ENCODE measurements at regions not wholly inside any gene's neighbourhood (a gene's known extent, or its start where the extent isn't known, plus 50 kb on each side); places are given as distances from the start of the nearest gene placed in this dataset.
"Not testable (repeated sequence)": the region's sequence is repeated elsewhere in the genome, so short reads cannot be mapped to it uniquely, and the experiment has no call there.

GRCh38 chr22:22946131-22946530, 58.5 kb downstream of the IGLL5 start:
- no peak for DNase-seq
- in situ Hi-C loops (cut with MboI; ENCODE audit: low pct_unique_long_range_greater_than_20kb, low sequenced_read_pairs), result no loop called here

GRCh38 chr22:22948651-22949571, 61.3 kb downstream of the IGLL5 start:
- DNase-seq, result no peak
- in situ Hi-C loops (cut with MboI; ENCODE audit: low pct_unique_long_range_greater_than_20kb, low sequenced_read_pairs), result no loop called here

- in situ Hi-C loops (cut with MboI; ENCODE audit: low pct_unique_long_range_greater_than_20kb, low sequenced_read_pairs), result loop anchor here (10.0 to 25.0 kb wide), 2 partner anchors 95 to 312 kb away; no protein-coding TSS in a partner anchor
- DNase-seq, result no peak
Measured at GRCh38 chr22:22949953-22950352, 62.3 kb downstream of the IGLL5 start.

GRCh38 chr22:22951035-22951434, 63.4 kb downstream of the IGLL5 start:
- DNase-seq, result no peak
- in situ Hi-C loops (cut with MboI; ENCODE audit: low pct_unique_long_range_greater_than_20kb, low sequenced_read_pairs), result loop anchor here (10.0 to 25.0 kb wide), 2 partner anchors 96 to 311 kb away; no protein-coding TSS in a partner anchor

GRCh38 chr22:22952531-22953280, 65.1 kb downstream of the IGLL5 start:
- in situ Hi-C loops (cut with MboI; ENCODE audit: low pct_unique_long_range_greater_than_20kb, low sequenced_read_pairs), result loop anchor here (10.0 to 25.0 kb wide), 2 partner anchors 98 to 310 kb away; no protein-coding TSS in a partner anchor
- DNase-seq, result no peak

- in situ Hi-C loops (cut with MboI; ENCODE audit: low pct_unique_long_range_greater_than_20kb, low sequenced_read_pairs), result loop anchor here (10.0 to 25.0 kb wide), 2 partner anchors 99 to 309 kb away; no protein-coding TSS in a partner anchor
- no peak for DNase-seq
Measured at GRCh38 chr22:22953791-22954190, 66.2 kb downstream of the IGLL5 start.

GRCh38 chr22:22954656-22955055, 67.0 kb downstream of the IGLL5 start:
- DNase-seq, result peak; percentile 33
- in situ Hi-C loops (cut with MboI; ENCODE audit: low pct_unique_long_range_greater_than_20kb, low sequenced_read_pairs), result loop anchor here (10.0 to 25.0 kb wide), 2 partner anchors 100 to 308 kb away; no protein-coding TSS in a partner anchor

GRCh38 chr22:22955276-22955798, 67.7 kb downstream of the IGLL5 start:
- in situ Hi-C loops (cut with MboI; ENCODE audit: low pct_unique_long_range_greater_than_20kb, low sequenced_read_pairs), result loop anchor here (10.0 to 25.0 kb wide), 2 partner anchors 101 to 307 kb away; no protein-coding TSS in a partner anchor
- no peak for DNase-seq

- DNase-seq, result peak; percentile 71
- in situ Hi-C loops (cut with MboI; ENCODE audit: low pct_unique_long_range_greater_than_20kb, low sequenced_read_pairs), result loop anchor here (10.0 to 25.0 kb wide), 2 partner anchors 101 to 306 kb away; no protein-coding TSS in a partner anchor
Measured at GRCh38 chr22:22955866-22956535, 68.4 kb downstream of the IGLL5 start.

- DNase-seq, result no peak
- in situ Hi-C loops (cut with MboI; ENCODE audit: low pct_unique_long_range_greater_than_20kb, low sequenced_read_pairs), result loop anchor here (10.0 to 25.0 kb wide), 2 partner anchors 102 to 305 kb away; no protein-coding TSS in a partner anchor
Measured at GRCh38 chr22:22957090-22957489, 69.5 kb downstream of the IGLL5 start.

- in situ Hi-C loops (cut with MboI; ENCODE audit: low pct_unique_long_range_greater_than_20kb, low sequenced_read_pairs), result loop anchor here (10.0 to 25.0 kb wide), 2 partner anchors 104 to 304 kb away; no protein-coding TSS in a partner anchor
- DNase-seq, result no peak
Measured at GRCh38 chr22:22958621-22959020, 71.0 kb downstream of the IGLL5 start.

GRCh38 chr22:22959147-22959827, 71.7 kb downstream of the IGLL5 start:
- in situ Hi-C loops (cut with MboI; ENCODE audit: low pct_unique_long_range_greater_than_20kb, low sequenced_read_pairs), result loop anchor here (10.0 to 25.0 kb wide), 2 partner anchors 104 to 303 kb away; no protein-coding TSS in a partner anchor
- peak; percentile 84 for DNase-seq

GRCh38 chr22:22960307-22960706, 72.7 kb downstream of the IGLL5 start:
- DNase-seq, result no peak
- in situ Hi-C loops (cut with MboI; ENCODE audit: low pct_unique_long_range_greater_than_20kb, low sequenced_read_pairs), result loop anchor here (10.0 to 25.0 kb wide), 2 partner anchors 164 to 302 kb away; no protein-coding TSS in a partner anchor

- DNase-seq, result no peak
- in situ Hi-C loops (cut with MboI; ENCODE audit: low pct_unique_long_range_greater_than_20kb, low sequenced_read_pairs), result loop anchor here (10.0 to 25.0 kb wide), 2 partner anchors 163 to 301 kb away; no protein-coding TSS in a partner anchor
Measured at GRCh38 chr22:22961574-22961973, 74.0 kb downstream of the IGLL5 start.

- in situ Hi-C loops (cut with MboI; ENCODE audit: low pct_unique_long_range_greater_than_20kb, low sequenced_read_pairs), result loop anchor here (10.0 to 25.0 kb wide), 2 partner anchors 156 to 294 kb away; no protein-coding TSS in a partner anchor
- no peak for DNase-seq
Measured at GRCh38 chr22:22968366-22968765, 80.8 kb downstream of the IGLL5 start.

GRCh38 chr22:22972605-22973004, 85.0 kb downstream of the IGLL5 start:
- in situ Hi-C loops (cut with MboI; ENCODE audit: low pct_unique_long_range_greater_than_20kb, low sequenced_read_pairs), result loop anchor here (25.0 kb wide), 1 partner anchor 290 kb away; no protein-coding TSS in a partner anchor
- DNase-seq, result not testable (repeated sequence)

GRCh38 chr22:22973336-22973735, 85.7 kb downstream of the IGLL5 start:
- in situ Hi-C loops (cut with MboI; ENCODE audit: low pct_unique_long_range_greater_than_20kb, low sequenced_read_pairs), result loop anchor here (25.0 kb wide), 1 partner anchor 289 kb away; no protein-coding TSS in a partner anchor
- DNase-seq, result no peak

All from KBM-7 (cell line).